K562 (cell line): ENCODE measurements at regions not wholly inside any gene's neighbourhood (a gene's known extent, or its start where the extent isn't known, plus 50 kb on each side); places are given as distances from the start of the nearest gene placed in this dataset.

Experiments used
- ATAC-seq: fragments of 200-7000 bp; cut with Tn5 transposase; 3 replicates; pipeline ENCODE4 v1.9.1; 2020; ENCODE audit warnings: moderate library complexity
- BruUV-seq: library from RNA; stranded (reverse); fragments of 400-500 nt; replicated peaks from 2 replicates; lab custom pipeline; 2021; lab: Mats Ljungman, UMichigan
- CTCF ChIA-PET: fragments of 300-600 bp; formaldehyde crosslinking; extraction: SDS; loops from one replicate; lab custom pipeline; 2021; ENCODE audit warnings: low intra/inter-chr PET ratio; lab: Yijun Ruan, JAX
- POLR2A ChIA-PET: fragments of 300-600, 350-650 bp; sonication (Branson Sonifier 250); formaldehyde crosslinking; extraction: SDS; loops from one replicate; lab custom pipeline; 2021; ENCODE audit warnings: antibody characterized with exemption, inconsistent platforms; lab: Yijun Ruan, JAX
- DNase-seq, 4 experiments: peaks; one replicate each; pipeline versions ENCODE4 v3.0.0 to v3.0.0-alpha.2; 2011 to 2018; ENCODE audit warnings: low spot score in 3 of 4, mixed read lengths in 3 of 4; ENCODE audit errors: extremely low read depth in 1 of 4
- FAIRE-seq: peaks from 2 replicates; lab custom pipeline; 2011; peaks lifted over from hg19 to GRCh38; lab: Jason Lieb, UNC
- H2AFZ ChIP-seq: 2 replicates; pipeline ENCODE4 v1.6.0; 2011; ENCODE audit warnings: low read depth, low read length, control low read depth, inconsistent platforms
- H3K27ac ChIP-seq: fragments of 200-600 bp; 3 replicates; pipeline ENCODE4 v1.8.0; 2011; ENCODE audit warnings: low read depth, mild to moderate bottlenecking, control low read depth, inconsistent platforms, low read length, moderate library complexity, mixed read lengths; ENCODE audit errors: extremely low read depth
- H3K27me3 ChIP-seq, 2 experiments: fragments of 300-600 bp in 1 of 2; 2 replicates in 1 of 2; 3 replicates in 1 of 2; pipeline versions ENCODE4 v1.6.0 to v1.8.0; 2011; ENCODE audit warnings: inconsistent platforms in 2 of 2, low read length in 2 of 2, mild to moderate bottlenecking in 1 of 2, mixed read lengths in 1 of 2, moderate library complexity in 1 of 2; ENCODE audit not compliant: control insufficient read depth in 2 of 2, insufficient read depth in 2 of 2
- H3K36me3 ChIP-seq: fragments of 300-600 bp; 3 replicates; pipeline ENCODE4 v1.8.0; 2011; ENCODE audit warnings: mild to moderate bottlenecking, low read length, inconsistent platforms; ENCODE audit not compliant: control insufficient read depth, insufficient read depth
- H3K4me1 ChIP-seq, 2 experiments: fragments of 200-600 bp in 1 of 2; replicated peaks in 1 of 2; 2 replicates in 1 of 2; 3 replicates in 1 of 2; pipeline versions ENCODE4 v1.5.1 to v1.8.0; 2011; ENCODE audit warnings: inconsistent platforms in 2 of 2, low read length in 2 of 2, mild to moderate bottlenecking in 1 of 2, mixed read lengths in 1 of 2, moderate library complexity in 1 of 2; ENCODE audit not compliant: control insufficient read depth in 2 of 2, insufficient read depth in 2 of 2
- H3K4me2 ChIP-seq: 2 replicates; pipeline ENCODE4 v1.6.1; 2011; ENCODE audit warnings: low read length, control low read depth, inconsistent platforms, mixed read lengths; ENCODE audit not compliant: insufficient read depth
- H3K4me3 ChIP-seq: fragments of 200-600 bp; sonication (generic), shearing (Covaris generic); 2 replicates; pipeline ENCODE4 v1.5.1; 2016; ENCODE audit warnings: control low read depth, inconsistent platforms
- H3K79me2 ChIP-seq: fragments of 200-600 bp; 3 replicates; pipeline ENCODE4 v1.8.0; 2011; ENCODE audit warnings: low read length, inconsistent platforms; ENCODE audit not compliant: control insufficient read depth, insufficient read depth
- H3K9ac ChIP-seq, 2 experiments: 2 replicates each; pipeline versions ENCODE4 v1.6.0 to v1.6.1; 2011; ENCODE audit warnings: low read depth in 2 of 2, low read length in 2 of 2, control low read depth in 1 of 2, inconsistent platforms in 1 of 2, mild to moderate bottlenecking in 1 of 2, mixed read lengths in 1 of 2; ENCODE audit not compliant: insufficient read depth in 1 of 2
- H3K9me1 ChIP-seq: one replicate; pipeline ENCODE4 v1.6.0; 2011; ENCODE audit warnings: inconsistent platforms, mild to moderate bottlenecking, low read length, moderate library complexity; ENCODE audit not compliant: control insufficient read depth, insufficient read depth
- H3K9me3 ChIP-seq: replicated peaks from 2 replicates; pipeline ENCODE4 v1.5.1; 2011; ENCODE audit warnings: low read depth, low read length, inconsistent platforms; ENCODE audit not compliant: control insufficient read depth, insufficient read depth
- H4K20me1 ChIP-seq: replicated peaks from 2 replicates; pipeline ENCODE4 v1.6.1; 2011; ENCODE audit warnings: low read length, inconsistent platforms, mixed read lengths; ENCODE audit not compliant: control insufficient read depth, insufficient read depth
- AFF1 ChIP-seq, 2 experiments: fragments of 450-650 bp; IDR thresholded peaks; 2 replicates each; pipeline ENCODE4 v1.6.1; 2018; ENCODE audit warnings: mild to moderate bottlenecking in 2 of 2, low read depth in 1 of 2; ENCODE audit not compliant: partially characterized antibody in 2 of 2
- ETV5 ChIP-seq: sonication (generic); formaldehyde crosslinking; IDR thresholded peaks from 2 replicates; pipeline ENCODE4 v1.4.0; 2020; ENCODE audit warnings: low read depth, mild to moderate bottlenecking, missing genetic modification reagents
- FOXM1 ChIP-seq, 2 experiments: fragments of 450-650 bp in 1 of 2; sonication (generic) in 1 of 2; formaldehyde crosslinking in 1 of 2; IDR thresholded peaks; 2 replicates each; pipeline versions ENCODE4 v1.6.1 to v1.9.0; 2017 to 2022; ENCODE audit warnings: low read depth in 2 of 2, mild to moderate bottlenecking in 2 of 2, missing genetic modification reagents in 1 of 2, moderate library complexity in 1 of 2
- MTA3 ChIP-seq: fragments of 450-650 bp; formaldehyde crosslinking; IDR thresholded peaks from 2 replicates; pipeline ENCODE4 v1.6.1; 2017; ENCODE audit warnings: mild to moderate bottlenecking, borderline replicate concordance
- PKNOX1 ChIP-seq: fragments of 450-650 bp; IDR thresholded peaks from 2 replicates; pipeline ENCODE4 v1.6.1; 2016
- TBL1XR1 ChIP-seq, 2 experiments: IDR thresholded peaks; 2 replicates each; pipeline ENCODE4 v1.6.1; 2012; ENCODE audit warnings: improper control_type of control experiment in 2 of 2, low read length in 2 of 2, mild to moderate bottlenecking in 1 of 2
- TCF7L2 ChIP-seq: fragments of 150-350 bp; IDR thresholded peaks from 2 replicates; pipeline ENCODE4 v1.6.1; 2016; ENCODE audit warnings: low read depth, mild to moderate bottlenecking, low read length, moderate library complexity
- ZC3H8 ChIP-seq: fragments of 450-650 bp; IDR thresholded peaks from 2 replicates; pipeline ENCODE4 v1.6.1; 2017
- ZFPM2 ChIP-seq: fragments of 250-450 bp; sonication (Bioruptor Pico); IDR thresholded peaks from 2 replicates; pipeline ENCODE4 v1.5.1; 2022; ENCODE audit warnings: mild to moderate bottlenecking
- ZNF316 ChIP-seq: fragments of 450-650 bp; IDR thresholded peaks from 2 replicates; pipeline ENCODE4 v1.6.1; 2016
- ZZZ3 ChIP-seq: fragments of 450-650 bp; IDR thresholded peaks from 2 replicates; pipeline ENCODE4 v1.6.1; 2016; ENCODE audit warnings: antibody characterized with exemption, mild to moderate bottlenecking, moderate library complexity
- WGBS: fragments of 100-300 bp; shearing (Covaris generic); methylation state at CpG from one replicate; pipeline ENCODE4 v1.1.6; 2016; ENCODE audit warnings: low coverage, mixed read lengths; ENCODE audit not compliant: insufficient coverage; ENCODE audit errors: missing lambda C conversion rate; 5-methylcytosine and 5-hydroxymethylcytosine counted together
- in situ Hi-C: fragments of 300-500 bp; cut with MboI; formaldehyde crosslinking; loops from 4 replicates; pipeline ENCODE4 v1.15.0; 2018; ENCODE audit warnings: inconsistent platforms, mixed read lengths
- intact Hi-C: fragments of 100-400 bp; cut with micrococcal nuclease; formaldehyde crosslinking; loops from 2 replicates; pipeline ENCODE4 v1.14.2; 2022

- POLR2A ChIA-PET, result no interaction called here
- Histone ChIP-seq H3K9ac (no peak overlapping the region), H3K36me3 (no peaks in the 10 kb centered on the region), H3K4me1 (no peaks in the 10 kb centered on the region), H3K27me3 (peaks cover 0 to 3% of the 10 kb centered on the region in 2 experiments; a peak in 1 of 5 replicates), H3K4me3 (no peak overlapping the region), H3K9me3 (no peaks in the 10 kb centered on the region), H3K9me1 (no peaks in the 10 kb centered on the region), H4K20me1 (no peaks in the 10 kb centered on the region), H3K27ac (no peak overlapping the region), H2AFZ (no peak overlapping the region), H3K79me2 (no peaks in the 10 kb centered on the region), H3K4me2 (no peak overlapping the region)
- DNase-seq (no peak), FAIRE-seq (no peak), ATAC-seq (no peak)
- TF ChIP-seq FOXM1 (IDR thresholded peaks at IDR 0.05; ENCODE audit: low read depth) (no peak), FOXM1 (CRISPR knock-in tag; IDR thresholded peaks at IDR 0.05; ENCODE audit: low read depth) (no peak), ZC3H8 (no peak), MTA3 (no peak), PKNOX1 (no peak), ZFPM2 (CRISPR knock-in tag) (no peak), AFF1 (IDR thresholded peaks at IDR 0.05; ENCODE audit: low read depth in 1 of 2, partially characterized antibody in 2 of 2) (no peak), ETV5 (no peak), ZNF316 (no peak), ZZZ3 (no peak), TCF7L2 (no peak), TBL1XR1 (IDR thresholded peaks at IDR 0.05; ENCODE audit: low read length in 2 of 2) (no peak)
- in situ Hi-C loops, result no loop called here
- CTCF ChIA-PET, result no interaction called here
- intact Hi-C loops, result no loop called here
- no TSS peak for BruUV-seq
- 0% methylated on average over 3 of the region's 3 CpGs for WGBS
Measured at GRCh38 chr7:37541810-37542443, 93.3 kb upstream of the ELMO1 start.
